ENCODE measurements at regions not wholly inside any gene's neighbourhood (a gene's known extent, or its start where the extent isn't known, plus 50 kb on each side); places are given as distances from the start of the nearest gene placed in this dataset.

- no CpG with 5 or more reads among the region's 6 CpGs for WGBS (ENCODE audit: extremely low coverage, insufficient coverage, low lambda C conversion rate)
- H3K36me3 ChIP-seq (ENCODE audit: control insufficient read depth, insufficient read depth, low read length) = no peaks in the 10 kb centered on the region
Measured at GRCh38 chr18:22355598-22355997, 62.1 kb downstream of the CTAGE1 start.

GRCh38 chr18:22355069-22355468, 62.6 kb downstream of the CTAGE1 start:
- no peak overlapping the region for H4K8ac ChIP-seq (ENCODE audit: low read depth, low read length)
- no peak for DNase-seq
- no peak overlapping the region for H3K56ac ChIP-seq (ENCODE audit: low read length)
- no peaks in the 10 kb centered on the region for H3K79me1 ChIP-seq (ENCODE audit: low read length)
- no peaks in the 10 kb centered on the region for H3K4me1 ChIP-seq (ENCODE audit: control insufficient read depth, low read depth, low read length)
- H3K23ac ChIP-seq (ENCODE audit: low read length) = no peak overlapping the region
- no peak overlapping the region for H3K4me3 ChIP-seq (ENCODE audit: low read length)
- no peak overlapping the region for H2BK120ac ChIP-seq (ENCODE audit: low read depth, low read length)
- H3K27me3 ChIP-seq (ENCODE audit: insufficient read depth, low read length, poor library complexity) = peaks cover 6% of the 10 kb centered on the region
- H3K9ac ChIP-seq (ENCODE audit: low read length) = no peak overlapping the region
- no CpG with 5 or more reads among the region's 6 CpGs for WGBS (ENCODE audit: extremely low coverage, insufficient coverage, low lambda C conversion rate)
- no peak overlapping the region for H3K4me2 ChIP-seq (ENCODE audit: low read length)
- no peak overlapping the region for H3K18ac ChIP-seq (ENCODE audit: low read length)
- no peak overlapping the region for H4K5ac ChIP-seq (ENCODE audit: low read length)
- no peak overlapping the region for H3K27ac ChIP-seq (ENCODE audit: low read depth, low read length)
- no peak overlapping the region for H3K4ac ChIP-seq (ENCODE audit: low read depth, low read length)
- no peak overlapping the region for H2BK15ac ChIP-seq (replicated peaks; ENCODE audit: low read depth)
- no peaks in the 10 kb centered on the region for H3K36me3 ChIP-seq (ENCODE audit: control insufficient read depth, insufficient read depth, low read length)
- no peaks in the 10 kb centered on the region for H3K79me2 ChIP-seq (ENCODE audit: control insufficient read depth, insufficient read depth, low read length)
- H2AK5ac ChIP-seq (ENCODE audit: low read length) = no peak overlapping the region
- H2BK5ac ChIP-seq (ENCODE audit: low read length) = no peak overlapping the region

More at GRCh38 chr18:22355598-22355997, 62.1 kb downstream of the CTAGE1 start:
- H3K27ac ChIP-seq (ENCODE audit: low read depth, low read length) = no peak overlapping the region
- H3K4me1 ChIP-seq (ENCODE audit: control insufficient read depth, low read depth, low read length) = no peaks in the 10 kb centered on the region
- no peak overlapping the region for H4K5ac ChIP-seq (ENCODE audit: low read length)
- no peak for DNase-seq
- H2BK120ac ChIP-seq (ENCODE audit: low read depth, low read length) = no peak overlapping the region
- H3K79me1 ChIP-seq (ENCODE audit: low read length) = no peaks in the 10 kb centered on the region
- no peak overlapping the region for H3K56ac ChIP-seq (ENCODE audit: low read length)
- H2BK15ac ChIP-seq (replicated peaks; ENCODE audit: low read depth) = no peak overlapping the region
- no peak overlapping the region for H3K4me2 ChIP-seq (ENCODE audit: low read length)
- no peak overlapping the region for H3K9ac ChIP-seq (ENCODE audit: low read length)
- H3K4ac ChIP-seq (ENCODE audit: low read depth, low read length) = no peak overlapping the region
- H3K4me3 ChIP-seq (ENCODE audit: low read length) = no peak overlapping the region
- H3K79me2 ChIP-seq (ENCODE audit: control insufficient read depth, insufficient read depth, low read length) = no peaks in the 10 kb centered on the region
- peaks cover 2% of the 10 kb centered on the region for H3K27me3 ChIP-seq (ENCODE audit: insufficient read depth, low read length, poor library complexity)
- H4K8ac ChIP-seq (ENCODE audit: low read depth, low read length) = no peak overlapping the region
- H2AK5ac ChIP-seq (ENCODE audit: low read length) = no peak overlapping the region
- no peak overlapping the region for H3K18ac ChIP-seq (ENCODE audit: low read length)
- H3K23ac ChIP-seq (ENCODE audit: low read length) = no peak overlapping the region
- no peak overlapping the region for H2BK5ac ChIP-seq (ENCODE audit: low read length)

- no peak overlapping the region for H3K23ac ChIP-seq (ENCODE audit: low read length)
- H3K79me1 ChIP-seq (ENCODE audit: low read length) = no peaks in the 10 kb centered on the region
- H3K4ac ChIP-seq (ENCODE audit: low read depth, low read length) = no peak overlapping the region
- H3K18ac ChIP-seq (ENCODE audit: low read length) = no peak overlapping the region
- H4K5ac ChIP-seq (ENCODE audit: low read length) = no peak overlapping the region
- no peak overlapping the region for H2AK5ac ChIP-seq (ENCODE audit: low read length)
- WGBS (ENCODE audit: extremely low coverage, insufficient coverage, low lambda C conversion rate) = no CpG with 5 or more reads among the region's 8 CpGs
- H3K4me1 ChIP-seq (ENCODE audit: control insufficient read depth, low read depth, low read length) = peaks cover 9% of the 10 kb centered on the region
- no peak overlapping the region for H3K27ac ChIP-seq (ENCODE audit: low read depth, low read length)
- no peaks in the 10 kb centered on the region for H3K79me2 ChIP-seq (ENCODE audit: control insufficient read depth, insufficient read depth, low read length)
- H4K8ac ChIP-seq (ENCODE audit: low read depth, low read length) = no peak overlapping the region
- H2BK15ac ChIP-seq (replicated peaks; ENCODE audit: low read depth) = no peak overlapping the region
- DNase-seq = no peak
- no peaks in the 10 kb centered on the region for H3K36me3 ChIP-seq (ENCODE audit: control insufficient read depth, insufficient read depth, low read length)
- peaks cover 16% of the 10 kb centered on the region for H3K27me3 ChIP-seq (ENCODE audit: insufficient read depth, low read length, poor library complexity)
- no peak overlapping the region for H2BK120ac ChIP-seq (ENCODE audit: low read depth, low read length)
- no peak overlapping the region for H3K4me2 ChIP-seq (ENCODE audit: low read length)
- no peak overlapping the region for H3K9ac ChIP-seq (ENCODE audit: low read length)
- H2BK5ac ChIP-seq (ENCODE audit: low read length) = no peak overlapping the region
- H3K4me3 ChIP-seq (ENCODE audit: low read length) = no peak overlapping the region
- no peak overlapping the region for H3K56ac ChIP-seq (ENCODE audit: low read length)
Measured at GRCh38 chr18:22349966-22350365, 67.7 kb downstream of the CTAGE1 start.

- no peak for DNase-seq
- Histone ChIP-seq H3K9ac (ENCODE audit: low read length) (peak overlapping the region; percentile 62), H3K4me1 (ENCODE audit: control insufficient read depth, low read depth, low read length) (peaks cover 9% of the 10 kb centered on the region), H3K79me2 (ENCODE audit: control insufficient read depth, insufficient read depth, low read length) (no peaks in the 10 kb centered on the region), H2BK5ac (ENCODE audit: low read length) (no peak overlapping the region), H3K4ac (ENCODE audit: low read depth, low read length) (no peak overlapping the region), H3K4me3 (ENCODE audit: low read length) (no peak overlapping the region), H3K4me2 (ENCODE audit: low read length) (peak overlapping the region; percentile 95), H3K18ac (ENCODE audit: low read length) (no peak overlapping the region), H3K79me1 (ENCODE audit: low read length) (no peaks in the 10 kb centered on the region), H4K5ac (ENCODE audit: low read length) (no peak overlapping the region), H4K8ac (ENCODE audit: low read depth, low read length) (no peak overlapping the region), H3K23ac (ENCODE audit: low read length) (no peak overlapping the region), H2BK15ac (replicated peaks; ENCODE audit: low read depth) (no peak overlapping the region), H2AK5ac (ENCODE audit: low read length) (no peak overlapping the region), H2BK120ac (ENCODE audit: low read depth, low read length) (no peak overlapping the region), H3K56ac (ENCODE audit: low read length) (peak overlapping the region; percentile 84), H3K27me3 (ENCODE audit: insufficient read depth, low read length, poor library complexity) (peaks cover 16% of the 10 kb centered on the region), H3K27ac (ENCODE audit: low read depth, low read length) (no peak overlapping the region), H3K36me3 (ENCODE audit: control insufficient read depth, insufficient read depth, low read length) (no peaks in the 10 kb centered on the region)
- no CpG with 5 or more reads among the region's 11 CpGs for WGBS (ENCODE audit: extremely low coverage, insufficient coverage, low lambda C conversion rate)
Measured at GRCh38 chr18:22349317-22349898, 68.3 kb downstream of the CTAGE1 start.

- Histone ChIP-seq H3K27me3 (ENCODE audit: insufficient read depth, low read length, poor library complexity) (peaks cover 16% of the 10 kb centered on the region), H2BK120ac (ENCODE audit: low read depth, low read length) (no peak overlapping the region), H3K4ac (ENCODE audit: low read depth, low read length) (no peak overlapping the region), H4K8ac (ENCODE audit: low read depth, low read length) (no peak overlapping the region), H3K27ac (ENCODE audit: low read depth, low read length) (no peak overlapping the region), H4K5ac (ENCODE audit: low read length) (no peak overlapping the region), H2AK5ac (ENCODE audit: low read length) (no peak overlapping the region), H3K4me2 (ENCODE audit: low read length) (peak overlapping the region; percentile 95), H2BK5ac (ENCODE audit: low read length) (no peak overlapping the region), H3K36me3 (ENCODE audit: control insufficient read depth, insufficient read depth, low read length) (no peaks in the 10 kb centered on the region), H3K9ac (ENCODE audit: low read length) (peak overlapping the region; percentile 62), H3K56ac (ENCODE audit: low read length) (peak overlapping the region; percentile 84), H2BK15ac (replicated peaks; ENCODE audit: low read depth) (no peak overlapping the region), H3K4me3 (ENCODE audit: low read length) (peak overlapping the region; percentile 47), H3K79me2 (ENCODE audit: control insufficient read depth, insufficient read depth, low read length) (no peaks in the 10 kb centered on the region), H3K79me1 (ENCODE audit: low read length) (no peaks in the 10 kb centered on the region), H3K23ac (ENCODE audit: low read length) (peak overlapping the region; percentile 57), H3K4me1 (ENCODE audit: control insufficient read depth, low read depth, low read length) (peaks cover 9% of the 10 kb centered on the region), H3K18ac (ENCODE audit: low read length) (no peak overlapping the region)
- no CpG with 5 or more reads among the region's 85 CpGs for WGBS (ENCODE audit: extremely low coverage, insufficient coverage, low lambda C conversion rate)
- peak; percentile 76 for DNase-seq
Measured at GRCh38 chr18:22348521-22349316, 69.0 kb downstream of the CTAGE1 start.

Measured in mesendoderm (in vitro differentiated cells).